Testis (tissue), 2 donors: ENCODE measurements at regions not wholly inside any gene's neighbourhood (a gene's known extent, or its start where the extent isn't known, plus 50 kb on each side); places are given as distances from the start of the nearest gene placed in this dataset.

Source experiments
- CTCF ChIP-seq, 3 experiments: fragments of 450-650 bp in 2 of 3; fragments of 200-600 bp in 1 of 3; sonication (generic) in 1 of 3; IDR thresholded peaks; one replicate each; pipeline ENCODE4 v1.5.1; 2016 to 2019; ENCODE audit warnings: antibody characterized with exemption in 3 of 3, mild to moderate bottlenecking in 2 of 3, moderate library complexity in 1 of 3
- POLR2A ChIP-seq: fragments of 450-650 bp; IDR thresholded peaks from one replicate; pipeline ENCODE4 v1.6.1; 2017; ENCODE audit warnings: antibody characterized with exemption, mild to moderate bottlenecking, moderate library complexity

DNA sequence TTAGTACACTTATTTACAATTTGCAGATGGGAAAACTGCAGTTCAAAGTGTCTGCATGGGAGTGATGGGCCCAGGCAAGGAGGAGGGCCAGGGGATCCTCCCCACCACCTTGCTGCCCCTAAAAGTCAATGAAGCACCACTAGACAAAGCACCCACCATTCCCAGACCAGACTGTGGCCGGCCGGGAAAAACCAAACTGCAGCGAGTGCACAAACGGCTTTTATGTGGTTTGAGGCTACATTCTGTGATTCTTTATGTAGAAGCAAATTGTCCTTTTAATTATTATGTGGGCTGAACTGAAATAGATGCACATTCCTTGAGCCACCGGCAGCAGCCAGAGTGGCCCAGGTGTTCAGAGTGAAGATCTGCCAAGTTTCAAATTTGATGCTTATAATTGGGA is 585.3 kb upstream of the KLF4 start:
- TF ChIP-seq POLR2A (no peak), CTCF (IDR thresholded peaks at IDR 0.05) (no peak)
